ENCODE measurements at regions not wholly inside any gene's neighbourhood (a gene's known extent, or its start where the extent isn't known, plus 50 kb on each side); places are given as distances from the start of the nearest gene placed in this dataset.
"Not testable (repeated sequence)": the region's sequence is repeated elsewhere in the genome, so short reads cannot be mapped to it uniquely, and the experiment has no call there.

- no peak for FAIRE-seq
Observed at GRCh38 chr2:123359636-123360035, 665.5 kb upstream of the CNTNAP5 start.

GRCh38 chr2:123362671-123363440 lies 662.2 kb upstream of the CNTNAP5 start:
- FAIRE-seq (no peak), DNase-seq (ENCODE audit: low spot score) (no peak)

More at GRCh38 chr2:123359636-123360035, 665.5 kb upstream of the CNTNAP5 start:
- peak; percentile 5 for DNase-seq (ENCODE audit: low spot score)

GRCh38 chr2:123363826-123364225 lies 661.3 kb upstream of the CNTNAP5 start:
- DNase-seq (ENCODE audit: low spot score) (no peak), FAIRE-seq (no peak)

- no peak for FAIRE-seq
Observed at GRCh38 chr2:123364243-123364896, 660.7 kb upstream of the CNTNAP5 start.

GRCh38 chr2:123366239-123366837 lies 658.7 kb upstream of the CNTNAP5 start:
- FAIRE-seq (no peak), DNase-seq (ENCODE audit: low spot score) (no peak)

More at GRCh38 chr2:123364243-123364896, 660.7 kb upstream of the CNTNAP5 start:
- no peak for DNase-seq (ENCODE audit: low spot score)

- DNase-seq (ENCODE audit: low spot score), result no peak
Observed at GRCh38 chr2:123370186-123370585, 654.9 kb upstream of the CNTNAP5 start.

GRCh38 chr2:123371535-123371934 lies 653.6 kb upstream of the CNTNAP5 start:
- no peak for FAIRE-seq
- DNase-seq (ENCODE audit: low spot score), result no peak

More at GRCh38 chr2:123370186-123370585, 654.9 kb upstream of the CNTNAP5 start:
- FAIRE-seq, result no peak

- FAIRE-seq, result no peak
- DNase-seq (ENCODE audit: low spot score), result no peak
Observed at GRCh38 chr2:123380370-123380935, 644.6 kb upstream of the CNTNAP5 start.

GRCh38 chr2:123415678-123416077 lies 609.4 kb upstream of the CNTNAP5 start:
- DNase-seq (ENCODE audit: low spot score) (no peak), FAIRE-seq (no peak)

- DNase-seq (ENCODE audit: low spot score) (no peak), FAIRE-seq (no peak)
Observed at GRCh38 chr2:123419976-123420375, 605.1 kb upstream of the CNTNAP5 start.

GRCh38 chr2:123434546-123435395 lies 590.3 kb upstream of the CNTNAP5 start:
- FAIRE-seq, result no peak
- no peak for DNase-seq (ENCODE audit: low spot score)

- no peak for FAIRE-seq
- DNase-seq (ENCODE audit: low spot score), result no peak
Observed at GRCh38 chr2:123438251-123438650, 586.8 kb upstream of the CNTNAP5 start.

GRCh38 chr2:123438675-123439074 lies 586.4 kb upstream of the CNTNAP5 start:
- FAIRE-seq (no peak), DNase-seq (ENCODE audit: low spot score) (no peak)

GRCh38 chr2:123448801-123449200 lies 576.3 kb upstream of the CNTNAP5 start:
- no peak for DNase-seq (ENCODE audit: low spot score)

GRCh38 chr2:123451542-123451941 lies 573.5 kb upstream of the CNTNAP5 start:
- DNase-seq (ENCODE audit: low spot score) (no peak), FAIRE-seq (no peak)

More at GRCh38 chr2:123448801-123449200, 576.3 kb upstream of the CNTNAP5 start:
- FAIRE-seq, result no peak

- peak; percentile 61 for FAIRE-seq
- DNase-seq (ENCODE audit: low spot score), result no peak
Observed at GRCh38 chr2:123453046-123453700, 571.9 kb upstream of the CNTNAP5 start.

- FAIRE-seq (no peak), DNase-seq (ENCODE audit: low spot score) (no peak)
Observed at GRCh38 chr2:123453772-123454171, 571.3 kb upstream of the CNTNAP5 start.

- DNase-seq (ENCODE audit: low spot score); FAIRE-seq: not testable (repeated sequence)
Observed at GRCh38 chr2:123455234-123455633, 569.9 kb upstream of the CNTNAP5 start.

- no peak for FAIRE-seq
- DNase-seq (ENCODE audit: low spot score), result no peak
Observed at GRCh38 chr2:123456416-123456815, 568.7 kb upstream of the CNTNAP5 start.

- DNase-seq (ENCODE audit: low spot score), result no peak
- no peak for FAIRE-seq
Observed at GRCh38 chr2:123463886-123464285, 561.2 kb upstream of the CNTNAP5 start.

Measured in urothelium cell line (cell line).